HL-60 (cell line): ENCODE measurements at regions not wholly inside any gene's neighbourhood (a gene's known extent, or its start where the extent isn't known, plus 50 kb on each side); places are given as distances from the start of the nearest gene placed in this dataset.

ENCODE experiments used
- CTCF ChIP-seq: IDR thresholded peaks from one replicate; pipeline ENCODE4 v1.5.1; 2011; ENCODE audit warnings: low read length, control low read depth, inconsistent platforms; ENCODE audit not compliant: insufficient read depth
- POLR2AphosphoS5 ChIP-seq: IDR thresholded peaks from 2 replicates; pipeline ENCODE4 v1.6.1; 2012; ENCODE audit warnings: low read depth
- REST ChIP-seq: IDR thresholded peaks from 2 replicates; pipeline ENCODE4 v1.6.1; 2012; ENCODE audit warnings: low read depth; ENCODE audit not compliant: insufficient replicate concordance
- SPI1 ChIP-seq: IDR thresholded peaks from 2 replicates; pipeline ENCODE4 v1.6.1; 2012; ENCODE audit warnings: low read depth, mild to moderate bottlenecking, borderline replicate concordance

DNA sequence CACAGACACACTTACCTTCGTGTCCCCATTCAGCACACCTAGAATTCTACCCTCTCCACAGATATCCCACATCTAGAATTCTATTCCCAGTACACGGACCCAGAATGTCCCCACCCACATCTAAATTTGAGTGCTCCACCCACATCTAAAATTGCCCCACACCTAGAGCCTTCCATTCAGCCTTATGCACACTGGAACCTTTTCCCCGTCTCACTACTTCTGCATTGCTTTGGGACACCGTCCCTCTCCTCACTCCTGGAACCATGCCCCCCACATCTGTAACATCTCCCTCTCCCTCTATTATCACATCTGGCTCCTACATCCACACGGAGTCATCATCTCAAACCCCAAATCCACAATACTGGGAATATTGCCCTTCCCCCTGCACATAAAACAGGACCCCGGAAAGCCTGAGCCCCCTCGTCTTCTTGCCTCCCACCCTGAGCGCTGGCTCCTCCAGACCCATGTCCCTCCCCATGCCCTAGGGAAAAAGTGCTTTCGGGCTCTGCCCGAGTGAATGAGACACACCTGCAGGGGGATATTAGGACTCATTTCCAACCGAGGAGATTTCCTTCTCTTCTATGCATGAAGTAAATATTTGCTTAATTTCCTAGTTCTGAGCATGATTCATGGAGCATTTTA lies 125.8 kb upstream of the UNC5B start:
- TF ChIP-seq CTCF (no peak), POLR2AphosphoS5 (no peak), REST (no peak), SPI1 (no peak)
